ENCODE measurements at regions not wholly inside any gene's neighbourhood (a gene's known extent, or its start where the extent isn't known, plus 50 kb on each side); places are given as distances from the start of the nearest gene placed in this dataset.

- no peak for DNase-seq (ENCODE audit: low read depth)
- no peak for TF ChIP-seq CTCF (conservative IDR thresholded peaks at IDR 0.05; ENCODE audit: low read depth, low read length)
Observed at GRCh38 chr9:79040671-79041070, 531.1 kb upstream of the TLE4 start.

GRCh38 chr9:79041266-79041665 lies 530.5 kb upstream of the TLE4 start:
- DNase-seq (ENCODE audit: low read depth): no peak
- no peak overlapping the region for H3K4me3 ChIP-seq (ENCODE audit: low read depth, low read length)
- no peak for TF ChIP-seq CTCF (conservative IDR thresholded peaks at IDR 0.05; ENCODE audit: low read depth, low read length)

More at GRCh38 chr9:79040671-79041070, 531.1 kb upstream of the TLE4 start:
- no peak overlapping the region for H3K4me3 ChIP-seq (ENCODE audit: low read depth, low read length)

- TF ChIP-seq CTCF (conservative IDR thresholded peaks at IDR 0.05; ENCODE audit: low read depth, low read length): no peak
- H3K4me3 ChIP-seq (ENCODE audit: low read depth, low read length): no peak overlapping the region
- DNase-seq (ENCODE audit: low read depth): no peak
Observed at GRCh38 chr9:79043916-79044315, 527.8 kb upstream of the TLE4 start.

- TF ChIP-seq CTCF (conservative IDR thresholded peaks at IDR 0.05; ENCODE audit: low read depth, low read length): no peak
- no peak for DNase-seq (ENCODE audit: low read depth)
Observed at GRCh38 chr9:79046401-79046800, 525.4 kb upstream of the TLE4 start.

GRCh38 chr9:79049371-79049770 lies 522.4 kb upstream of the TLE4 start:
- no peak overlapping the region for H3K4me3 ChIP-seq (ENCODE audit: low read depth, low read length)
- TF ChIP-seq CTCF (conservative IDR thresholded peaks at IDR 0.05; ENCODE audit: low read depth, low read length): no peak
- DNase-seq (ENCODE audit: low read depth): no peak

More at GRCh38 chr9:79046401-79046800, 525.4 kb upstream of the TLE4 start:
- no peak overlapping the region for H3K4me3 ChIP-seq (ENCODE audit: low read depth, low read length)

GRCh38 chr9:79053598-79053997 lies 518.2 kb upstream of the TLE4 start:
- no peak for TF ChIP-seq CTCF (conservative IDR thresholded peaks at IDR 0.05; ENCODE audit: low read depth, low read length)
- DNase-seq (ENCODE audit: low read depth): no peak
- no peak overlapping the region for H3K4me3 ChIP-seq (ENCODE audit: low read depth, low read length)

- no peak for TF ChIP-seq CTCF (conservative IDR thresholded peaks at IDR 0.05; ENCODE audit: low read depth, low read length)
- no peak overlapping the region for H3K4me3 ChIP-seq (ENCODE audit: low read depth, low read length)
- DNase-seq (ENCODE audit: low read depth): no peak
Observed at GRCh38 chr9:79054500-79054899, 517.3 kb upstream of the TLE4 start.
